Liver (tissue), 7 donors: ENCODE measurements at regions not wholly inside any gene's neighbourhood (a gene's known extent, or its start where the extent isn't known, plus 50 kb on each side); places are given as distances from the start of the nearest gene placed in this dataset.

Source experiments
- DNase-seq: peaks from one replicate; pipeline ENCODE4 v3.0.0-alpha.2; 2017; ENCODE audit warnings: low spot score
- H3K27ac ChIP-seq, 2 donors: one replicate each; pipeline ENCODE4 v1.7.0; 2013; ENCODE audit warnings: inconsistent platforms in 2 of 2, low read length in 2 of 2, control low read depth in 1 of 2, low read depth in 1 of 2, mild to moderate bottlenecking in 1 of 2
- H3K27me3 ChIP-seq, 4 donors: one replicate each; pipeline versions ENCODE4 v1.6.1 to v1.7.0; 2013; ENCODE audit warnings: low read length in 3 of 4, inconsistent platforms in 1 of 4, mild to moderate bottlenecking in 1 of 4, moderate library complexity in 1 of 4; ENCODE audit not compliant: control insufficient read depth in 4 of 4, insufficient read depth in 4 of 4
- H3K36me3 ChIP-seq, 4 donors: one replicate each; pipeline versions ENCODE4 v1.6.1 to v1.7.0; 2013; ENCODE audit warnings: low read length in 3 of 4, mild to moderate bottlenecking in 3 of 4, low read depth in 1 of 4, moderate library complexity in 1 of 4; ENCODE audit not compliant: control insufficient read depth in 4 of 4, insufficient read depth in 3 of 4
- H3K4me1 ChIP-seq, 4 donors: one replicate each; pipeline versions ENCODE4 v1.6.1 to v1.7.0; 2013; ENCODE audit warnings: low read length in 3 of 4, mild to moderate bottlenecking in 3 of 4, moderate library complexity in 1 of 4; ENCODE audit not compliant: control insufficient read depth in 4 of 4, insufficient read depth in 4 of 4
- H3K4me3 ChIP-seq, 3 donors: one replicate each; pipeline versions ENCODE4 v1.6.1 to v1.7.0; 2013; ENCODE audit warnings: low read length in 3 of 3, control low read depth in 1 of 3, low read depth in 1 of 3, mild to moderate bottlenecking in 1 of 3
- H3K9ac ChIP-seq, 2 donors: one replicate each; pipeline ENCODE4 v1.7.0; 2013; ENCODE audit warnings: low read length in 2 of 2, mild to moderate bottlenecking in 2 of 2, moderate library complexity in 2 of 2, control low read depth in 1 of 2, low read depth in 1 of 2
- H3K9me3 ChIP-seq, 4 donors: one replicate each; pipeline versions ENCODE4 v1.6.1 to v1.7.0; 2013; ENCODE audit warnings: low read length in 3 of 4; ENCODE audit not compliant: control insufficient read depth in 4 of 4
- FOXA1 ChIP-seq: IDR thresholded peaks from 2 replicates; pipeline ENCODE4 v1.6.1; 2016; ENCODE audit warnings: antibody characterized with exemption
- FOXA2 ChIP-seq: IDR thresholded peaks from 2 replicates; pipeline ENCODE4 v1.6.1; 2016; ENCODE audit warnings: antibody characterized with exemption
- GABPA ChIP-seq, 2 donors: IDR thresholded peaks in 1 of 2; conservative IDR thresholded peaks in 1 of 2; 2 replicates each; pipeline ENCODE4 v1.6.1; 2016; ENCODE audit warnings: antibody characterized with exemption in 2 of 2, mild to moderate bottlenecking in 1 of 2, moderate library complexity in 1 of 2
- HNF4A ChIP-seq, 2 donors: conservative IDR thresholded peaks; 2 replicates each; pipeline ENCODE4 v1.6.1; 2016; ENCODE audit warnings: antibody characterized with exemption in 2 of 2, mild to moderate bottlenecking in 2 of 2
- JUND ChIP-seq, 2 donors: IDR thresholded peaks; 2 replicates each; pipeline ENCODE4 v1.6.1; 2016; ENCODE audit warnings: antibody characterized with exemption in 2 of 2
- MAX ChIP-seq: IDR thresholded peaks from 2 replicates; pipeline ENCODE4 v1.6.1; 2016; ENCODE audit warnings: antibody characterized with exemption
- NR2F2 ChIP-seq: IDR thresholded peaks from 2 replicates; pipeline ENCODE4 v1.6.1; 2016; ENCODE audit warnings: antibody characterized with exemption
- RAD21 ChIP-seq, 2 donors: IDR thresholded peaks; 2 replicates each; pipeline ENCODE4 v1.6.1; 2016; ENCODE audit warnings: antibody characterized with exemption in 2 of 2, mild to moderate bottlenecking in 2 of 2
- REST ChIP-seq: IDR thresholded peaks from 2 replicates; pipeline ENCODE4 v1.6.1; 2016; ENCODE audit warnings: antibody characterized with exemption, mild to moderate bottlenecking
- RXRA ChIP-seq, 2 donors: IDR thresholded peaks; 2 replicates each; pipeline ENCODE4 v1.6.1; 2017 to 2018; ENCODE audit warnings: antibody characterized with exemption in 2 of 2, mild to moderate bottlenecking in 1 of 2
- SP1 ChIP-seq: IDR thresholded peaks from 2 replicates; pipeline ENCODE4 v1.6.1; 2018; ENCODE audit warnings: antibody characterized with exemption, mild to moderate bottlenecking
- YY1 ChIP-seq: IDR thresholded peaks from 2 replicates; pipeline ENCODE4 v1.6.1; 2016; ENCODE audit warnings: antibody characterized with exemption, mild to moderate bottlenecking
- WGBS: extraction: QIAGEN DNeasy Blood & Tissue Kit; methylation state at CpG from one replicate; pipeline ENCODE4 v1.1.7; 2013; 5-methylcytosine and 5-hydroxymethylcytosine counted together
- TF ChIP-seq, protein P1 (sequence below): IDR thresholded peaks from 2 replicates; pipeline ENCODE4 v1.6.1; 2016; ENCODE audit warnings: antibody characterized with exemption
- donor health status: healthy.
- donor health status: healthy.
- donor health status: healthy.
- donor health status: healthy.

DNA sequence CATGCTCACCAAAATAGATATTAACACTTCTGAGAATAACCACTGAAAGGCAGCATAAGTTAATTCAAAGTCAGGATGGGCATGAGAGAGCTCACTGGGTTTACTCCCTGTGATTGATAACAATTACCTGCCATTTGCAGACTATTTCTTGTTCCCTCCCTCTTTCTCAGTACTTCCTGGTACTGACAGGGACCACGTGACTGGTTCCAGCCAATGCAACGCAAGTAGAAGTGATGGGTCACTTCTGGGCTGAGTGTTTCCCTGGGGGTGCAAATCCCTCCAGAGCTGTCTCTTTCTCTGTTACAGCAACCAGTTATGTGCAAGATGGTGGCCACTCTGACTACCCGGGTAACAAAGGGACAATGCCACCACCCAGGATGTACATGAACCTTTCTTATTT is 118.8 kb downstream of the EFNB2 start (continued):
- no peak for TF ChIP-seq GABPA (IDR thresholded peaks at IDR 0.05 in 1 of 2, conservative IDR thresholded peaks at IDR 0.05 in 1 of 2)
- no peak for TF ChIP-seq FOXA2
- TF ChIP-seq HNF4A (conservative IDR thresholded peaks at IDR 0.05) = no peak

- no peak overlapping the region for H3K27ac ChIP-seq
- no peak for TF ChIP-seq FOXA1
- TF ChIP-seq SP1 = no peak
- TF ChIP-seq MAX = no peak
- TF ChIP-seq JUND (IDR thresholded peaks at IDR 0.05) = no peak
- TF ChIP-seq YY1 = no peak
- TF ChIP-seq RXRA (IDR thresholded peaks at IDR 0.05) = no peak
- TF ChIP-seq HNF4A (conservative IDR thresholded peaks at IDR 0.05) = no peak
- no peak for TF ChIP-seq REST
- no peak for TF ChIP-seq GABPA (IDR thresholded peaks at IDR 0.05 in 1 of 2, conservative IDR thresholded peaks at IDR 0.05 in 1 of 2)
- TF ChIP-seq, protein P1, sequence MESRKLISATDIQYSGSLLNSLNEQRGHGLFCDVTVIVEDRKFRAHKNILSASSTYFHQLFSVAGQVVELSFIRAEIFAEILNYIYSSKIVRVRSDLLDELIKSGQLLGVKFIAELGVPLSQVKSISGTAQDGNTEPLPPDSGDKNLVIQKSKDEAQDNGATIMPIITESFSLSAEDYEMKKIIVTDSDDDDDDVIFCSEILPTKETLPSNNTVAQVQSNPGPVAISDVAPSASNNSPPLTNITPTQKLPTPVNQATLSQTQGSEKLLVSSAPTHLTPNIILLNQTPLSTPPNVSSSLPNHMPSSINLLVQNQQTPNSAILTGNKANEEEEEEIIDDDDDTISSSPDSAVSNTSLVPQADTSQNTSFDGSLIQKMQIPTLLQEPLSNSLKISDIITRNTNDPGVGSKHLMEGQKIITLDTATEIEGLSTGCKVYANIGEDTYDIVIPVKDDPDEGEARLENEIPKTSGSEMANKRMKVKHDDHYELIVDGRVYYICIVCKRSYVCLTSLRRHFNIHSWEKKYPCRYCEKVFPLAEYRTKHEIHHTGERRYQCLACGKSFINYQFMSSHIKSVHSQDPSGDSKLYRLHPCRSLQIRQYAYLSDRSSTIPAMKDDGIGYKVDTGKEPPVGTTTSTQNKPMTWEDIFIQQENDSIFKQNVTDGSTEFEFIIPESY = no peak
- no peak for TF ChIP-seq NR2F2
- H3K36me3 ChIP-seq = no peaks in the 10 kb centered on the region
- no peak overlapping the region for H3K4me3 ChIP-seq
- DNase-seq = no peak
- no peak overlapping the region for H3K9ac ChIP-seq
- WGBS = 39% methylated on average over 1 of the region's 1 CpG
- H3K9me3 ChIP-seq = no peaks in the 10 kb centered on the region
- no peaks in the 10 kb centered on the region for H3K4me1 ChIP-seq
- H3K27me3 ChIP-seq = peaks cover 0 to 6% (median 1%) of the 10 kb centered on the region in 4 donors
These were observed 119.5 kb downstream of the EFNB2 start for GRCh38 chr13:106415971-106416370.

GRCh38 chr13:106415442-106415841 is 120.0 kb downstream of the EFNB2 start:
- peaks cover 0 to 4% (median 0%) of the 10 kb centered on the region in 4 donors for H3K9me3 ChIP-seq
- H3K9ac ChIP-seq = no peak overlapping the region
- peaks cover 0 to 6% (median 1%) of the 10 kb centered on the region in 4 donors for H3K27me3 ChIP-seq
- H3K4me1 ChIP-seq = no peaks in the 10 kb centered on the region
- 50% methylated on average over 4 of the region's 4 CpGs for WGBS
- TF ChIP-seq FOXA1 = no peak
- no peak for TF ChIP-seq RAD21 (IDR thresholded peaks at IDR 0.05)
- TF ChIP-seq HNF4A (conservative IDR thresholded peaks at IDR 0.05) = no peak
- no peak for TF ChIP-seq MAX
- no peak for TF ChIP-seq YY1
- DNase-seq = no peak
- no peak overlapping the region for H3K27ac ChIP-seq
- H3K36me3 ChIP-seq = no peaks in the 10 kb centered on the region
- no peak overlapping the region for H3K4me3 ChIP-seq
